Stimulated activated CD4-positive, alpha-beta T cell treated with anti-CD3 and anti-CD28 coated beads, Interleukin-1b, Interleukin-23, amount 100 ng/mL, for 48 hours (primary cell): ENCODE measurements at regions not wholly inside any gene's neighbourhood (a gene's known extent, or its start where the extent isn't known, plus 50 kb on each side); places are given as distances from the start of the nearest gene placed in this dataset.

Experiments
- DNase-seq: peaks from one replicate; pipeline ENCODE4 v3.0.0-alpha.2; 2020

DNA sequence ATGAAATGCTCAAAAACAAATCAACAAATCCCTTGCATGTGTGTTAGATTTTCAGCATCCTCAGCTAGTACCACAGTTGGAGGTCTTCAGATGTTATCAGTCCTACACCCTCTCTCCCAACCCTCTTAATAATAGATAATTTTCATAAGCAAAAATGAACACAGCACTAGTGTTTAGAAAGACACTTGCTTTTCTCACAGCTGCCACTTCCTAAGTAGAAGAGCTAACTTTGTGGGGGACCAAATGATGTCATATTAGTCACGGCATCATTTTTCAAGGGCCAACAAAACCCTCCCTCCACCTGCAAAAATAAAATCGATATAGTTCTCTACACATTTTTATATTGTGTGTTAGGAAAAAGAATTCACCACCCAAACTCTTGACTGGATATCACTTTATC lies 163.5 kb upstream of the GYPA start:
- no peak for DNase-seq

- DNase-seq, result no peak
Measured at GRCh38 chr4:144310535-144310934, 170.0 kb upstream of the GYPA start.

- no peak for DNase-seq
Measured at GRCh38 chr4:144313370-144313769, 172.9 kb upstream of the GYPA start.

GRCh38 chr4:144316869-144317268 lies 176.4 kb upstream of the GYPA start:
- DNase-seq, result no peak

DNA sequence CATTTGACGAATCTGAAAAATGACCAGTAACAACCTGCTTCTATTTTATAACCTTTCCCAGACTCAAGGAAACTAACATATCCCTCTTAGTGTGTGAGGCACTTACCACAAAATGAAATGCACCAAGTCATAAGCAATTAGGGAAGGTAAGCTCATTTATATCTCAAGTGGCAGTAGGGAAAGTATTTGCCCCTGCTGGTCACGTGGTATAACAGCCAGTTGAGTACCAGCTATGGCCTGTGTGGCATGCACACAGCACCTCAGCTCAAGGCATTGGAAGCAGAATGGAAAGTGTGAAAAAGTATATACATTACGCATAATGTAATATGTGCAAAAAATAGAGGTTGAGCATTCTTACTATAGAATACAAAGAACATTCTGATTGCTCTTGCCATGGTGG lies 178.3 kb upstream of the GYPA start:
- DNase-seq, result no peak

GRCh38 chr4:144336633-144337032 lies 196.1 kb upstream of the GYPA start:
- no peak for DNase-seq

GRCh38 chr4:144338148-144338547 lies 197.6 kb upstream of the GYPA start:
- no peak for DNase-seq

- no peak for DNase-seq
Measured at GRCh38 chr4:144338834-144339233, 198.3 kb upstream of the GYPA start.

GRCh38 chr4:144340931-144341330 lies 200.4 kb upstream of the GYPA start:
- no peak for DNase-seq

DNA sequence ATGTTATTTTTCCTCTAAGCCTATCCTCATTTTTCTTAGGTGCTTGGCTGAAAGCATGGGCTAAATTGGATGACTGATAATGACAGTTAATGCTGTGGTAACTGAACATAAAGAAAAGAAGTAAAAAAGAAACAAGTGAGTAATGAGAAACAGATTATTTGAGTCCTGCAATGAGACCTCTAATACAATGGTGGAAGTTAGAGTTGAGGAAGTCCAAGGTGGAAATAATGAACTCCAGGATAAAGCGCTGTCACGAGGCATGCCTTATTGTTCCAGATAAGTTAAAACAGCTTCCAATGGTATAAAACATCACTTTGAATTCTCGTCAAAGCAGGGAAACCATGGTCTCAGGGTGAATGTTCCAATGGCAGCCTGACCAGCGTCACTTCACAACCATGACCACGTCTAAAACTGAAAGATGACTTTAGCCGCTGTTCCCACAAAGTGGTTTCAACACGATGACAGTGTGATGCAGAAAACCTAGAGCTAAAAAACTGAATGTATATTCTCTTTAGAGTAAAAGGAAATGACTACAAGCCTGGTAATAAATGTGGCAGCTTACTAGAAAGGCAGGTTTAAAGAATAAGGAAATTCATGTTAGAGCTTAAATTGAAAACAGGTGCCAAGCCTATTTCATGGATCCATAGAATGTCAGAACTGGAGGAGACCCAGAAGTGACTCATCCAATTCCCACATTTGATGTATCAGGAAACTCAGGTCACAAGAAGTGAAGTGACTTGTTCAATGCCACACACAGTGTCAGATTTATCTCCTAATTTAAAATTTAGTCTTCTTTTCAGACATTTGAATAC lies 202.6 kb upstream of the GYPA start:
- DNase-seq, result no peak

DNA sequence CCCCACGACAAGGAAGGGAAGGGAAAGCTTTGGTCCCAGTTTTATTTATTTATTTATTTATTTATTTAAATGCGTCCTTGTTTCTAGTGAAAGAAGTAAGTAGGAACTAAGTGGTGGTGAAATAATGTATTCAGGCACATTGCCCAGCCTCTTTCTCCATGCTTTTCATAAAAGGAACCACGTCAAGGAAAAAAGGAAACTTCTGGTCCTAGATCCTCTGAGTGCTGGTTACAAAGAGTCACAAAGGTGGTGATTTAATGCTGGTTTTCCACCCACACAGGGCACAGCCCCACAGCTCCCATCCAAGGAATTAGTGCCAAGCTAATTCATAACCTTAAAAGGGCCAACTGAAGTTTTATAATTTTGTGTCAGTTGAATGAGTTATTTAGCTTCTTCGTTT lies 206.6 kb upstream of the GYPA start:
- no peak for DNase-seq

DNA sequence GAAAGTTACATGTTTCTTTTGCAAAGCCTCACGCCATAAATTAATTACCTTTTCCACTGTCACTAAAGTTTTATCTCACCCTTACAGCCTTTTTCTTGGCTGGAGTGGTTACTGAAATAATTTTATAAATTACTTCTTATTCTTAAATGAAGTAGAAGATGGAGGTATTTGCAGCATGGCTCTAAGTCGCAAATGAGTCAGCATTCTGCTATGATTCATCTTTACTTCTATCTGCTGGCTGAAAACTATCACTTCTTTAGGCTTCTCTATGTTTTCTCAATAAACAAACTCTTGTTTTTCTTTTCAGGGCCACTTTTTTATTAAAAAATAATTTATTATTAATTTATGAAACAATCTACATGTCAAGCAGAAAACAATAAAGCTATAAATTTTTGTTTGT lies 210.2 kb upstream of the GYPA start:
- no peak for DNase-seq

DNA sequence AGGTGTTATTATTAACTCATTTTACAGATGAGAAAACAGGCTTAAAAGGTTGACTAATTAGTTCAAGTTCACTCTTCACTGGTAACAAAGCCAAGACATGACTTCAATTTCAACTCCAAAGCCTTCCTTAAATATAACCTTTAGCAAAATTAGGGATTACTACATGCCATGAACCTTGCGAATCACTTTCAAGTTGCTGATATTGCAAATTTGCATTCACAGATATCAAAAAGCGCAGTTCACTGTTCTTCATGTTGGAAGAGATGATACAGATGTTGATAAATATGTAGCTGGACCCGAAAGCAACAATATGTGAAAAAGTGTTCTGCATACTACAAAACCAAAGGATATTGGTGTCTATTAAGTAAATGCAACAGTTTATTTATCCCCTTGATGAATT lies 210.8 kb upstream of the GYPA start:
- DNase-seq, result no peak

- DNase-seq, result no peak
Measured at GRCh38 chr4:144353292-144353691, 212.8 kb upstream of the GYPA start.

DNA sequence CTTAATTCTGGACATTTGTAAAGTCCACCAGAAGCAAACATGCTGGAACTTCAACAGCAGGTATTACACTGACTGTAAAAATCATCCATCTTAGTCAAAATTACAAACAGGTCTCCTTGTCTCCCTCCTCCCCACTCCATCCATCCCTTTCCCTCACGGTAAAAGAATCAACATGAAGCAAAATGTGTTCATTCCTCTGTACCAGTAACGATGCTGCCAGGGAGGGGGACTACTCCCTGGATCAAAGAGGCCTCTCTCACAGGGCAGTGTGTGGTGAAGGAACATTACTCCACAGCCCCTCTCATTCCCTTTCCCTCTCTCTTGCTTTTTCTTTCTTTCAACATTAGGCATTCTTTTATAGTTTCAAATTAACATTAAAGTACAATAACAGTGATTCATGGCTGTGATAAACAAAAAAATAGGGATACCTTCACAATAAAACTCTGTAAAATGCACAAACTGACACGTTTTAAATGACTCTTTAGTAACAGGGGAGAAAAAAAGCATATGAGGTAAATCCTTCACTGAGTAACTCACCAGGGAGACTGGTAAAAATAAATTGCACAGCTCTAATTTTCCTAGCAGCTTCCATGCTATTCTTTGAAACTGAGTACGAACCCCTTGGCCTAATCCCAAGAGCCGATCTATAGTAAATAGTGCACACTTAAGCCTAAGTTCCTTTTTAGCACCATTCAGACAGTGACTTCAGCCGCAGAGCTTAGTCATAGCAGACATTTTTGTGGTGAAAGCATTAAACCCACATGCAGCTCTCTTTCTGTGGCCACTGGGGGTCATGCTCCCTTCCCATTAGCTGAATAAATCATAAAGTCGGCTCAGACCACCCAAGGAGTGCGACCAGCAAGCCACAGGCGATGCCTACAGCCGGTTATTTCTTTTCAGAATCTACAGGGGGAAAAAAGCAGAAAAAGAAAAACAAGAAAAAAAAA lies 215.6 kb upstream of the GYPA start:
- DNase-seq, result peak; percentile 4

- DNase-seq, result no peak
Measured at GRCh38 chr4:144356941-144357381, 216.4 kb upstream of the GYPA start.

DNA sequence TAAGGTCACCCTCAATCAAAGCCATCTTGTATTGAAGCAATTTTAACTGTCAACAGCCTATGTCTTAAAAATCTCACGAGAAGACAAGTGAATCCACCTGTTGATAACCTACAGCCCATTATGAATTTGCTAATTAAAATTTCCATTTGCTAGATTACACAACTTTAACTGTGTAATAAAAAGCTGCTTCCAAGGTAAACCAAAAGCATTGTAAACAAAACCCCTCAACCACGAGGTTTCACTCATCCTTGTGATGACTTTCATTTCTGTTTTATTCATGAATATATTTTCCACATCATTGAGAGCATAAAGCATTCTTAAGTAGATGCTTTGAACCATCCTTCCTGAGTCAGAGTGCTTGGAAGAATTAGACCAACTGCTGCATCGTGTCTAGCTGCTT lies 217.5 kb upstream of the GYPA start:
- no peak for DNase-seq

- no peak for DNase-seq
Measured at GRCh38 chr4:144360146-144360793, 219.8 kb upstream of the GYPA start.

DNA sequence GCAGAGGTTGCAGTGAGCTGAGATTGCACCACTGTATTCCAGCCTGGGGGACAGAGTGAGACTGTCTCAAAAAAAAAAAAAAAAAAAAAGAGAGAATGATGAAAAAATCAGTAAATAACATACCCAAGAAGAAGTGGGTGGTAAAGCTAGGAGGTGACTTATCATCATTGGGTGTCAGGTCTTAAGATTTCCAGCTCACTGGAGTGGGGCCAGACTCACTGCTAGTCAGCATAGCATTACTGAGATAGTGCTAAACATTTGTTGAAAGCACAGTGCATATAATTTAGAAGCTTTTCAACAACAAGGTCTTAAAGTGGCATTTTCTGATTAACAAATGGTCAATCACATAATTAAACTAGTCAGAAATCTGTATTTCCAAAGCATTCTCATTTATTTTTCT lies 221.8 kb upstream of the GYPA start:
- no peak for DNase-seq

DNA sequence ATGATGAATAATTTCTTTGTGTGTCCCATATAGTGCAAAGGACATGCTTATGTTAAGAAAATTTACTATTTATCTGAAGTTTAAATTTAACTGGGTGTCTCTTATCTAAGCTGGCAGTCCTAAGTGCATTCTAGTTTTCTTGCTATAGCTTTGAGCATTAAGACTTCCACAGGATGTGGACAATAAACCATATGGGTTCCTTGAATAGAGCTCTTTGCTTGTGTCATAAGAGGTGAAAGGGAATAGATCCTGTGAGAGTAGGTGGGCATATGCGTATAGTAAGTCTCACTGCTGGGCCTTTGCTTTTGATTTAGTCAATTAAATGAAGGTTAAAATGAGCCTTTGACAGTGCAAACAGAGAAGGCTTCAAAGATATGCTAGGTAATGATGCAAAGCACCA lies 223.4 kb upstream of the GYPA start:
- DNase-seq, result no peak

DNA sequence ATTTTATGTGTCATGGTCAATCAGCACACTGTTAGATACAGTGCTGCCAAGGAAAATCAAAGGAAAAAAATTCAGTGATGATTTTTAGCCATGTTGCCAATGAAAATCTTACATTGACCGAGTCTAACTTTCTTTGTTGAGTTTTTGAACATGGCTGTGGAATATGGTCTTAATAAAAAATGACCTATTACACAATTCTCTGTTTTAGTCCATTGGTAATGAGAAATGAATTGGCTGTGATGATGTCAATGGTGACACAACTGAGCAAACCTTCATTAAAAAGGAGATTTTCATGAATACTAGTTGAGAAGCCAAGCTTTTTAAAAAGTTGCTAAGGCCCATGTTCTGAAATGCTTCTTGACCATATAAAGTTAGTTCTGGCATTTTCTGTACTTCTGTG lies 225.9 kb upstream of the GYPA start:
- no peak for DNase-seq

- DNase-seq, result no peak
Measured at GRCh38 chr4:144371485-144371884, 231.0 kb upstream of the GYPA start.

- no peak for DNase-seq
Measured at GRCh38 chr4:144374065-144374464, 233.5 kb upstream of the GYPA start.

GRCh38 chr4:144376866-144377265 lies 236.3 kb upstream of the GYPA start:
- no peak for DNase-seq
